KMS-11 (cell line): ENCODE measurements at regions not wholly inside any gene's neighbourhood (a gene's known extent, or its start where the extent isn't known, plus 50 kb on each side); places are given as distances from the start of the nearest gene placed in this dataset.

Experiments
- H2AFZ ChIP-seq: fragments of 200-600 bp; sonication (generic); 2 replicates; pipeline ENCODE4 v1.6.1; 2016; ENCODE audit warnings: antibody characterized with exemption, mixed run types, low read depth
- H3K27ac ChIP-seq: fragments of 200-600 bp; sonication (generic); 2 replicates; pipeline ENCODE4 v1.6.1; 2016; ENCODE audit warnings: mild to moderate bottlenecking, mixed run types
- H3K27me3 ChIP-seq: fragments of 200-600 bp; sonication (generic); 2 replicates; pipeline ENCODE4 v1.6.1; 2017; ENCODE audit warnings: mild to moderate bottlenecking, low read depth, mixed run types, moderate library complexity; ENCODE audit not compliant: insufficient read depth
- H3K36me3 ChIP-seq: fragments of 200-600 bp; sonication (generic); 2 replicates; pipeline ENCODE4 v1.6.1; 2017; ENCODE audit warnings: mild to moderate bottlenecking, mixed run types; ENCODE audit not compliant: insufficient read depth
- H3K4me1 ChIP-seq: fragments of 200-600 bp; sonication (generic); 2 replicates; pipeline ENCODE4 v1.6.1; 2016; ENCODE audit warnings: mild to moderate bottlenecking, low read depth, mixed run types; ENCODE audit not compliant: poor library complexity, severe bottlenecking
- H3K4me2 ChIP-seq: fragments of 200-600 bp; sonication (generic); 2 replicates; pipeline ENCODE4 v1.7.0; 2016; ENCODE audit warnings: mild to moderate bottlenecking, mixed run types
- H3K4me3 ChIP-seq: fragments of 200-600 bp; sonication (generic); IDR thresholded peaks from 2 replicates; pipeline ENCODE4 v1.6.1; 2017; ENCODE audit warnings: low read depth, low read length, mixed read lengths; ENCODE audit not compliant: insufficient read depth
- H3K79me2 ChIP-seq: fragments of 200-600 bp; sonication (generic); 2 replicates; pipeline ENCODE4 v1.6.1; 2016; ENCODE audit warnings: low read depth, mixed run types; ENCODE audit not compliant: insufficient read depth
- H3K9ac ChIP-seq: fragments of 200-600 bp; sonication (generic); 2 replicates; pipeline ENCODE4 v1.6.1; 2016; ENCODE audit warnings: mild to moderate bottlenecking, mixed run types
- H4K20me1 ChIP-seq: fragments of 200-600 bp; sonication (generic); 2 replicates; pipeline ENCODE4 v1.6.1; 2016; ENCODE audit warnings: mild to moderate bottlenecking, mixed run types; ENCODE audit not compliant: insufficient read depth
- CTCF ChIP-seq: fragments of 200-600 bp; sonication (generic); conservative IDR thresholded peaks from 2 replicates; pipeline ENCODE4 v1.6.1; 2017; ENCODE audit warnings: low read depth, mild to moderate bottlenecking, antibody characterized with exemption, low read length, moderate library complexity, mixed read lengths

- no peak for TF ChIP-seq CTCF
Measured at GRCh38 chr13:62296812-62297211, 881.2 kb upstream of the PCDH20 start.

GRCh38 chr13:62294244-62294643, 878.6 kb upstream of the PCDH20 start:
- Histone ChIP-seq H3K79me2 (no peaks in the 10 kb centered on the region), H4K20me1 (no peaks in the 10 kb centered on the region), H3K9ac (no peak overlapping the region), H3K36me3 (no peaks in the 10 kb centered on the region), H3K4me3 (no peak overlapping the region), H2AFZ (no peak overlapping the region), H3K27me3 (no peaks in the 10 kb centered on the region), H3K4me1 (peaks cover 23% of the 10 kb centered on the region), H3K27ac (no peak overlapping the region), H3K4me2 (no peak overlapping the region)
- TF ChIP-seq CTCF, result no peak

More at GRCh38 chr13:62296812-62297211, 881.2 kb upstream of the PCDH20 start:
- Histone ChIP-seq H3K27me3 (no peaks in the 10 kb centered on the region), H3K4me1 (peaks cover 23% of the 10 kb centered on the region), H4K20me1 (no peaks in the 10 kb centered on the region), H2AFZ (no peak overlapping the region), H3K4me2 (peak overlapping the region; percentile 54), H3K27ac (peak overlapping the region; percentile 37; the same call in 1 of the 2 replicates), H3K9ac (peak overlapping the region; percentile 12; the same call in 1 of the 2 replicates), H3K79me2 (no peaks in the 10 kb centered on the region), H3K36me3 (no peaks in the 10 kb centered on the region), H3K4me3 (no peak overlapping the region)

GRCh38 chr13:62292714-62293480, 877.2 kb upstream of the PCDH20 start:
- TF ChIP-seq CTCF, result no peak
- no peaks in the 10 kb centered on the region for H4K20me1 ChIP-seq
- H3K79me2 ChIP-seq, result no peaks in the 10 kb centered on the region
- no peak overlapping the region for H3K4me2 ChIP-seq
- peaks cover 23% of the 10 kb centered on the region for H3K4me1 ChIP-seq
- no peak overlapping the region for H2AFZ ChIP-seq
- no peaks in the 10 kb centered on the region for H3K36me3 ChIP-seq
- H3K9ac ChIP-seq, result no peak overlapping the region
- no peak overlapping the region for H3K27ac ChIP-seq
- H3K27me3 ChIP-seq, result no peaks in the 10 kb centered on the region
- no peak overlapping the region for H3K4me3 ChIP-seq

GRCh38 chr13:62290542-62290941, 874.9 kb upstream of the PCDH20 start:
- Histone ChIP-seq H3K4me2 (no peak overlapping the region), H3K36me3 (no peaks in the 10 kb centered on the region), H3K79me2 (no peaks in the 10 kb centered on the region), H3K27ac (no peak overlapping the region), H3K4me1 (peaks cover under 1% of the 10 kb centered on the region), H3K9ac (no peak overlapping the region), H4K20me1 (no peaks in the 10 kb centered on the region), H2AFZ (no peak overlapping the region), H3K27me3 (no peaks in the 10 kb centered on the region), H3K4me3 (no peak overlapping the region)
- no peak for TF ChIP-seq CTCF
